ENCODE measurements at regions not wholly inside any gene's neighbourhood (a gene's known extent, or its start where the extent isn't known, plus 50 kb on each side); places are given as distances from the start of the nearest gene placed in this dataset.

- no peaks in the 10 kb centered on the region for H3K9me3 ChIP-seq (ENCODE audit: control insufficient read depth in 1 of 2, low read length in 2 of 2)
- H3K27me3 Mint-ChIP-seq: no peaks in the 10 kb centered on the region
- DNase-seq: no peak
- ChIA-PET CTCF (ENCODE audit: partially characterized antibody) (interaction anchor here (1.5 to 5.0 kb wide), 2 partner anchors 8 to 923 kb away, joined by 4 to 61 read pairs; no protein-coding TSS in a partner anchor), POLR2A (ENCODE audit: partially characterized antibody) (no interaction called here)
- H3K36me3 ChIP-seq (ENCODE audit: insufficient read depth, low read length): no peaks in the 10 kb centered on the region
- no peak overlapping the region for H3K27ac Mint-ChIP-seq
- H3K4me1 Mint-ChIP-seq: no peaks in the 10 kb centered on the region
- no peaks in the 10 kb centered on the region for H3K9me3 Mint-ChIP-seq
- intact Hi-C loops (cut with micrococcal nuclease): no loop called here
- H3K4me3 ChIP-seq (ENCODE audit: low read length in 2 of 2): no peak overlapping the region
- no peaks in the 10 kb centered on the region for H3K36me3 Mint-ChIP-seq
- H3K4me1 ChIP-seq (ENCODE audit: insufficient read depth, low read length): no peaks in the 10 kb centered on the region
- no peak overlapping the region for H3K27ac ChIP-seq (ENCODE audit: low read depth, low read length)
- H3K4me3 Mint-ChIP-seq: no peak overlapping the region
- no peaks in the 10 kb centered on the region for H3K27me3 ChIP-seq (ENCODE audit: insufficient read depth, low read length)
Observed at GRCh38 chr9:13429301-13430190, 150.1 kb upstream of the MPDZ start.

GRCh38 chr9:13428766-13429165 lies 149.3 kb upstream of the MPDZ start:
- intact Hi-C loops (cut with micrococcal nuclease): no loop called here

GRCh38 chr9:13427587-13427986 lies 148.1 kb upstream of the MPDZ start:
- Mint-ChIP-seq H3K36me3 (no peaks in the 10 kb centered on the region), H3K9me3 (no peaks in the 10 kb centered on the region), H3K4me3 (no peak overlapping the region), H3K27me3 (no peaks in the 10 kb centered on the region), H3K27ac (no peak overlapping the region), H3K4me1 (no peaks in the 10 kb centered on the region)
- CTCF ChIA-PET (ENCODE audit: partially characterized antibody): interaction anchor here (0.9 to 5.0 kb wide), 10 partner anchors 11 to 1708 kb away, joined by 3 to 61 read pairs (median 4); no protein-coding TSS in a partner anchor
- intact Hi-C loops (cut with micrococcal nuclease): no loop called here
- Histone ChIP-seq H3K4me1 (ENCODE audit: insufficient read depth, low read length) (no peaks in the 10 kb centered on the region), H3K27me3 (ENCODE audit: insufficient read depth, low read length) (no peaks in the 10 kb centered on the region), H3K27ac (ENCODE audit: low read depth, low read length) (no peak overlapping the region), H3K9me3 (ENCODE audit: control insufficient read depth in 1 of 2, low read length in 2 of 2) (no peaks in the 10 kb centered on the region), H3K36me3 (ENCODE audit: insufficient read depth, low read length) (no peaks in the 10 kb centered on the region), H3K4me3 (ENCODE audit: low read length in 2 of 2) (no peak overlapping the region)
- peak in 3 of 5 donors; percentile 8 to 23 (median 21) for DNase-seq
- POLR2A ChIA-PET (ENCODE audit: partially characterized antibody): no interaction called here

More at GRCh38 chr9:13428766-13429165, 149.3 kb upstream of the MPDZ start:
- no peak overlapping the region for H3K4me3 ChIP-seq (ENCODE audit: low read length in 2 of 2)
- no peak for DNase-seq
- POLR2A ChIA-PET (ENCODE audit: partially characterized antibody): no interaction called here
- H3K4me3 Mint-ChIP-seq: no peak overlapping the region
- H3K9me3 Mint-ChIP-seq: no peaks in the 10 kb centered on the region
- H3K4me1 Mint-ChIP-seq: no peaks in the 10 kb centered on the region
- no peaks in the 10 kb centered on the region for H3K27me3 Mint-ChIP-seq
- no peaks in the 10 kb centered on the region for H3K27me3 ChIP-seq (ENCODE audit: insufficient read depth, low read length)
- CTCF ChIA-PET (ENCODE audit: partially characterized antibody): interaction anchor here (1.0 to 5.0 kb wide), 6 partner anchors 9 to 1706 kb away, joined by 3 to 61 read pairs (median 6); no protein-coding TSS in a partner anchor
- H3K36me3 Mint-ChIP-seq: no peaks in the 10 kb centered on the region
- no peak overlapping the region for H3K27ac ChIP-seq (ENCODE audit: low read depth, low read length)
- no peaks in the 10 kb centered on the region for H3K9me3 ChIP-seq (ENCODE audit: control insufficient read depth in 1 of 2, low read length in 2 of 2)
- no peaks in the 10 kb centered on the region for H3K4me1 ChIP-seq (ENCODE audit: insufficient read depth, low read length)
- no peak overlapping the region for H3K27ac Mint-ChIP-seq
- no peaks in the 10 kb centered on the region for H3K36me3 ChIP-seq (ENCODE audit: insufficient read depth, low read length)

GRCh38 chr9:13426606-13427005 lies 147.1 kb upstream of the MPDZ start:
- Mint-ChIP-seq H3K36me3 (no peaks in the 10 kb centered on the region), H3K27ac (no peak overlapping the region), H3K9me3 (no peaks in the 10 kb centered on the region), H3K4me1 (no peaks in the 10 kb centered on the region), H3K27me3 (no peaks in the 10 kb centered on the region), H3K4me3 (no peak overlapping the region)
- POLR2A ChIA-PET (ENCODE audit: partially characterized antibody): no interaction called here
- Histone ChIP-seq H3K27ac (ENCODE audit: low read depth, low read length) (no peak overlapping the region), H3K36me3 (ENCODE audit: insufficient read depth, low read length) (no peaks in the 10 kb centered on the region), H3K9me3 (ENCODE audit: control insufficient read depth in 1 of 2, low read length in 2 of 2) (no peaks in the 10 kb centered on the region), H3K4me3 (ENCODE audit: low read length in 2 of 2) (no peak overlapping the region), H3K4me1 (ENCODE audit: insufficient read depth, low read length) (no peaks in the 10 kb centered on the region), H3K27me3 (ENCODE audit: insufficient read depth, low read length) (no peaks in the 10 kb centered on the region)
- CTCF ChIA-PET (ENCODE audit: partially characterized antibody): interaction anchor here (1.4 to 5.0 kb wide), 2 partner anchors 29 to 926 kb away, joined by 3 to 61 read pairs; no protein-coding TSS in a partner anchor
- intact Hi-C loops (cut with micrococcal nuclease): no loop called here
- DNase-seq: no peak

GRCh38 chr9:13424872-13425271 lies 145.4 kb upstream of the MPDZ start:
- H3K27ac Mint-ChIP-seq: no peak overlapping the region
- POLR2A ChIA-PET (ENCODE audit: partially characterized antibody): no interaction called here

GRCh38 chr9:13424204-13424603 lies 144.7 kb upstream of the MPDZ start:
- intact Hi-C loops (cut with micrococcal nuclease): no loop called here
- H3K9me3 Mint-ChIP-seq: peaks cover 0 to 2% (median 0%) of the 10 kb centered on the region in 8 donors
- H3K4me3 Mint-ChIP-seq: no peak overlapping the region
- ChIA-PET POLR2A (ENCODE audit: partially characterized antibody) (no interaction called here), CTCF (ENCODE audit: partially characterized antibody) (no interaction called here)
- H3K36me3 Mint-ChIP-seq: no peaks in the 10 kb centered on the region
- no peak for DNase-seq
- H3K27ac ChIP-seq (ENCODE audit: low read depth, low read length): no peak overlapping the region
- H3K27me3 ChIP-seq (ENCODE audit: insufficient read depth, low read length): no peaks in the 10 kb centered on the region
- H3K4me3 ChIP-seq (ENCODE audit: low read length in 2 of 2): no peak overlapping the region
- no peaks in the 10 kb centered on the region for H3K27me3 Mint-ChIP-seq
- no peak overlapping the region for H3K27ac Mint-ChIP-seq
- no peaks in the 10 kb centered on the region for H3K36me3 ChIP-seq (ENCODE audit: insufficient read depth, low read length)
- no peaks in the 10 kb centered on the region for H3K4me1 Mint-ChIP-seq
- no peaks in the 10 kb centered on the region for H3K9me3 ChIP-seq (ENCODE audit: control insufficient read depth in 1 of 2, low read length in 2 of 2)
- no peaks in the 10 kb centered on the region for H3K4me1 ChIP-seq (ENCODE audit: insufficient read depth, low read length)

More at GRCh38 chr9:13424872-13425271, 145.4 kb upstream of the MPDZ start:
- no peak overlapping the region for H3K27ac ChIP-seq (ENCODE audit: low read depth, low read length)
- no peak for DNase-seq
- no peaks in the 10 kb centered on the region for H3K27me3 ChIP-seq (ENCODE audit: insufficient read depth, low read length)
- H3K4me1 ChIP-seq (ENCODE audit: insufficient read depth, low read length): no peaks in the 10 kb centered on the region
- no peak overlapping the region for H3K4me3 ChIP-seq (ENCODE audit: low read length in 2 of 2)
- no peaks in the 10 kb centered on the region for H3K9me3 ChIP-seq (ENCODE audit: control insufficient read depth in 1 of 2, low read length in 2 of 2)
- CTCF ChIA-PET (ENCODE audit: partially characterized antibody): no interaction called here
- Mint-ChIP-seq H3K4me1 (no peaks in the 10 kb centered on the region), H3K27me3 (no peaks in the 10 kb centered on the region), H3K4me3 (no peak overlapping the region), H3K9me3 (peaks cover 0 to 2% (median 0%) of the 10 kb centered on the region in 8 donors), H3K36me3 (no peaks in the 10 kb centered on the region)
- H3K36me3 ChIP-seq (ENCODE audit: insufficient read depth, low read length): no peaks in the 10 kb centered on the region
- intact Hi-C loops (cut with micrococcal nuclease): no loop called here

- Histone ChIP-seq H3K27ac (ENCODE audit: low read depth, low read length) (no peak overlapping the region), H3K9me3 (ENCODE audit: control insufficient read depth in 1 of 2, low read length in 2 of 2) (no peaks in the 10 kb centered on the region), H3K27me3 (ENCODE audit: insufficient read depth, low read length) (no peaks in the 10 kb centered on the region), H3K4me3 (ENCODE audit: low read length in 2 of 2) (no peak overlapping the region), H3K4me1 (ENCODE audit: insufficient read depth, low read length) (no peaks in the 10 kb centered on the region), H3K36me3 (ENCODE audit: insufficient read depth, low read length) (no peaks in the 10 kb centered on the region)
- no peak for DNase-seq
- peaks cover 0 to 1% of the 10 kb centered on the region in 2 donors for H3K27me3 Mint-ChIP-seq
- peaks cover 0 to 3% (median 0%) of the 10 kb centered on the region in 8 donors for H3K9me3 Mint-ChIP-seq
- ChIA-PET POLR2A (ENCODE audit: partially characterized antibody) (no interaction called here), CTCF (ENCODE audit: partially characterized antibody) (no interaction called here)
- H3K27ac Mint-ChIP-seq: no peak overlapping the region
- H3K4me1 Mint-ChIP-seq: no peaks in the 10 kb centered on the region
- intact Hi-C loops (cut with micrococcal nuclease): no loop called here
- no peaks in the 10 kb centered on the region for H3K36me3 Mint-ChIP-seq
- no peak overlapping the region for H3K4me3 Mint-ChIP-seq
Observed at GRCh38 chr9:13414349-13414748, 134.9 kb upstream of the MPDZ start.

All from CD4-positive, alpha-beta memory T cell (primary cell).